IPS-NIHi7 (cell line): ENCODE measurements at regions not wholly inside any gene's neighbourhood (a gene's known extent, or its start where the extent isn't known, plus 50 kb on each side); places are given as distances from the start of the nearest gene placed in this dataset.
"Not testable (repeated sequence)": the region's sequence is repeated elsewhere in the genome, so short reads cannot be mapped to it uniquely, and the experiment has no call there.

Experiments used
- DNase-seq: peaks from one replicate; pipeline ENCODE4 v3.0.0; 2012; ENCODE audit warnings: mixed read lengths; ENCODE audit errors: extremely low spot score

- not testable (repeated sequence) for DNase-seq
These were observed 98.0 kb upstream of the NOTCH2NLA start for GRCh38 chr1:146326863-146327262.

GRCh38 chr1:146324463-146324862 lies 95.6 kb upstream of the NOTCH2NLA start:
- DNase-seq, result not testable (repeated sequence)

- not testable (repeated sequence) for DNase-seq
These were observed 94.5 kb upstream of the NOTCH2NLA start for GRCh38 chr1:146323302-146323701.

GRCh38 chr1:146322893-146323292 lies 94.1 kb upstream of the NOTCH2NLA start:
- not testable (repeated sequence) for DNase-seq

GRCh38 chr1:146318715-146319114 lies 89.9 kb upstream of the NOTCH2NLA start:
- not testable (repeated sequence) for DNase-seq

GRCh38 chr1:146317785-146318184 lies 89.0 kb upstream of the NOTCH2NLA start:
- DNase-seq, result not testable (repeated sequence)

GRCh38 chr1:146314449-146315246 lies 85.8 kb upstream of the NOTCH2NLA start:
- DNase-seq, result not testable (repeated sequence)

- DNase-seq, result not testable (repeated sequence)
These were observed 81.8 kb upstream of the NOTCH2NLA start for GRCh38 chr1:146310579-146310978.

- DNase-seq, result not testable (repeated sequence)
These were observed 80.6 kb upstream of the NOTCH2NLA start for GRCh38 chr1:146309427-146309826.

- DNase-seq, result not testable (repeated sequence)
These were observed 80.1 kb upstream of the NOTCH2NLA start for GRCh38 chr1:146308892-146309291.

- not testable (repeated sequence) for DNase-seq
These were observed 79.3 kb upstream of the NOTCH2NLA start for GRCh38 chr1:146308152-146308551.

GRCh38 chr1:146307632-146308031 lies 78.8 kb upstream of the NOTCH2NLA start:
- DNase-seq, result not testable (repeated sequence)

GRCh38 chr1:146306651-146307050 lies 77.8 kb upstream of the NOTCH2NLA start:
- not testable (repeated sequence) for DNase-seq

GRCh38 chr1:146305442-146305841 lies 76.6 kb upstream of the NOTCH2NLA start:
- not testable (repeated sequence) for DNase-seq

GRCh38 chr1:146298575-146298897 lies 69.7 kb upstream of the NOTCH2NLA start:
- DNase-seq, result not testable (repeated sequence)

GRCh38 chr1:146297781-146298574 lies 69.2 kb upstream of the NOTCH2NLA start:
- not testable (repeated sequence) for DNase-seq

- not testable (repeated sequence) for DNase-seq
These were observed 64.4 kb upstream of the NOTCH2NLA start for GRCh38 chr1:146292940-146293936.

- DNase-seq, result not testable (repeated sequence)
These were observed 63.6 kb upstream of the NOTCH2NLA start for GRCh38 chr1:146292424-146292823.

- DNase-seq, result not testable (repeated sequence)
These were observed 59.1 kb upstream of the NOTCH2NLA start for GRCh38 chr1:146287881-146288280.

- DNase-seq, result not testable (repeated sequence)
These were observed 55.9 kb upstream of the NOTCH2NLA start for GRCh38 chr1:146284760-146285159.

GRCh38 chr1:146283527-146283880 lies 54.7 kb upstream of the NOTCH2NLA start:
- DNase-seq, result not testable (repeated sequence)
